Adrenal gland (tissue), 9 donors: ENCODE measurements at regions not wholly inside any gene's neighbourhood (a gene's known extent, or its start where the extent isn't known, plus 50 kb on each side); places are given as distances from the start of the nearest gene placed in this dataset.

Experiments
- DNase-seq, 7 donors: peaks; one replicate each; pipeline ENCODE4 v3.0.0-alpha.2; 2019 to 2020
- H3K27ac ChIP-seq, 5 donors: fragments of 200-600 bp; sonication (generic) in 4 of 5; 1 replicate in 3 of 5; 2 replicates in 2 of 5; pipeline versions ENCODE4 v1.5.1 to v1.8.0; 2016 to 2020; ENCODE audit warnings: mild to moderate bottlenecking in 1 of 5
- H3K27me3 ChIP-seq: fragments of 200-600 bp; 2 replicates; pipeline ENCODE4 v1.8.0; 2021
- H3K36me3 ChIP-seq, 2 donors: fragments of 200-600 bp; replicated peaks in 1 of 2; 1 replicate in 1 of 2; 2 replicates in 1 of 2; pipeline versions ENCODE4 v1.5.1 to v1.8.0; 2018 to 2022
- H3K4me1 ChIP-seq, 2 donors: fragments of 200-600 bp; replicated peaks in 1 of 2; 1 replicate in 1 of 2; 2 replicates in 1 of 2; pipeline versions ENCODE4 v1.5.1 to v1.8.0; 2018 to 2021
- H3K4me3 ChIP-seq, 4 donors: fragments of 200-600 bp; sonication (generic) in 3 of 4; one replicate each; pipeline ENCODE4 v1.5.1; 2016 to 2018
- H3K9me3 ChIP-seq, 3 donors: fragments of 200-600 bp; sonication (generic) in 1 of 3; replicated peaks in 1 of 3; 1 replicate in 2 of 3; 2 replicates in 1 of 3; pipeline versions ENCODE4 v1.5.1 to v1.8.0; 2016 to 2021
- CTCF ChIP-seq, 6 experiments: fragments of 450-650 bp in 4 of 6; fragments of 200-600 bp in 2 of 6; sonication (generic) in 1 of 6; IDR thresholded peaks; 1 replicate in 5 of 6; 2 replicates in 1 of 6; pipeline versions ENCODE4 v1.5.1 to v1.8.0; 2016 to 2021; ENCODE audit warnings: antibody characterized with exemption in 6 of 6, mild to moderate bottlenecking in 2 of 6, moderate library complexity in 1 of 6
- POLR2A ChIP-seq, 2 donors: fragments of 450-650 bp; IDR thresholded peaks; one replicate each; pipeline ENCODE4 v1.6.1; 2017; ENCODE audit warnings: antibody characterized with exemption in 2 of 2, mild to moderate bottlenecking in 2 of 2, moderate library complexity in 1 of 2
- WGBS, 4 donors: extraction: QIAGEN DNeasy Blood & Tissue Kit in 2 of 4; methylation state at CpG; one replicate each; pipeline versions ENCODE4 v1.1.5 to v1.1.7; 2013 to 2017; 5-methylcytosine and 5-hydroxymethylcytosine counted together
- intact Hi-C, 2 donors: fragments of 100-400 bp; cut with DNase I; formaldehyde crosslinking; loops; one replicate each; pipeline versions ENCODE4 v1.14.1 to v1.15.0; 2022 to 2023
- donor health status: healthy with polysubstance abuse.
- donor health status: Bipolar disorder and iron deficiency.
- donor health status: DM: yes; HTN: yes; CAD: no.
- donor health status: DM: no; HTN: no; CAD: no.
- donor health status: DM: no; HTN: no; CAD: no.

DNA sequence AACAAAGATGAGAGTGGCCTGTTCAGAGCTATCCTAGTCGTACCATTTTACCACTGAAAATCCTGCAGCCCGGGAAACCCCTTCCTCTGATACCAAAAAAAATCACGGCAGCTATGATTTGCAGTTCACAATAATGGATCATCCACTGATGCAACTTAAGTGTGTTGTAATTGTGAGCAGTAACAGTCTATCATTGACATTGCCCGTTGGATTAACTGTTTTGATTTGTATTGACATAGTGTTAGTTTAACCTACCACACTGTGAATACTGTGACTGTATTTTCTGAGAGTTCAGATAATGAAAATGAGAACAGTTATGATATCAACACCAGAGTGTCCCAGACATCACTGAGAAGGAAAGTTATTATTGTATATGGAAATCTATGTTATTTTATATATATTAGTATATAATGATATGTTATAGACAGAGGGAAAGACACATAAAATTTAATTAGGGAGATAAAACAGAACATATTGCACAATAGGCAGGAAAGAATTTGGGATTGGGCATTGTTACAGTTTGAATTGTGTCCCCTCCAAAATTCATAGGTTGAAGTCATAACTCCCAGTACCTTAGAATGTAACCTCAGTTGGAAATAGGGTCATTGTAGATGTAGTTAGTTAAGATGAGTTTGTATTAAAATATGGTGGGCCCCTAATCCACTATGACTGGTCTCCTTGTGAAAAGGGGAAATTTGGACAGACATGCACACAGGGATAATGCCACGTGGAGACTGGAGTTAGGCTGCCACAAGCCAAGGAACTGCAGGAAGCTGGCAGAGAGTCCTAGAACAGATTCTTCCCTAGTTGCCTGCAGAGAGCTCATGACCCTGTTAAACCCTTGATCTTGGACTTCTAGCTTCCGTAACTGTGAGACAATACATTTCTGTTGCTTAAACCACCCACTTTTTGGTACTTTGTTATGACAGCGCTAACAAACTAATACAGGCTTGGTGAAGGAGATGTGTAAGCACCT lies 54.4 kb downstream of the TLCD4 start:
- H3K4me3 ChIP-seq, result no peak overlapping the region
- 76 to 93% (median 89%) methylated on average over 7 of the region's 7 CpGs for WGBS, 4 donors
- DNase-seq, result no peak
- H3K9me3 ChIP-seq, result no peaks in the 10 kb centered on the region
- no peaks in the 10 kb centered on the region for H3K4me1 ChIP-seq
- H3K27me3 ChIP-seq, result no peaks in the 10 kb centered on the region
- H3K36me3 ChIP-seq, result no peaks in the 10 kb centered on the region
- H3K27ac ChIP-seq, result no peak overlapping the region
- no peak for TF ChIP-seq POLR2A (IDR thresholded peaks at IDR 0.05)
- no peak for TF ChIP-seq CTCF (IDR thresholded peaks at IDR 0.05)
- intact Hi-C loops, result no loop called here

DNA sequence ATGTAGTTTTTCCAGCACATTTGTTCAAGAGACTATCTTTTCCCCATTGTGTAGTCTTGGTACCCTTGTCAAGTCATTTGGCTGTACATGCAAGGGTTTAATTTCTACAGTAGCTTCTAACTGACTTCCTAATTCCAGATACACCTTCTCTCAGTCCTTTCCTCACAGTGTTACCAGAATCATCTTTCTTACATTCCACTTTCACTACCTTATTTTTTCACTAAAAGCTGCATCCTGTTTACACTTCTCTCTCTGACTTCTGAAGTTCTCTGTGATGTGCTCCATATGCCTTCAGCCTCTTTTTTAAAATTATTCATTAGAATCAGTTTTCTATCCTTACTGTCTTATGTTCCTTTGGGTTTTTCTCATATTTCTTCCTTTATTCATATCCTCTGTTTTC lies 57.1 kb upstream of the RWDD3 start:
- intact Hi-C loops, result no loop called here
- H3K27ac ChIP-seq, result no peak overlapping the region

DNA sequence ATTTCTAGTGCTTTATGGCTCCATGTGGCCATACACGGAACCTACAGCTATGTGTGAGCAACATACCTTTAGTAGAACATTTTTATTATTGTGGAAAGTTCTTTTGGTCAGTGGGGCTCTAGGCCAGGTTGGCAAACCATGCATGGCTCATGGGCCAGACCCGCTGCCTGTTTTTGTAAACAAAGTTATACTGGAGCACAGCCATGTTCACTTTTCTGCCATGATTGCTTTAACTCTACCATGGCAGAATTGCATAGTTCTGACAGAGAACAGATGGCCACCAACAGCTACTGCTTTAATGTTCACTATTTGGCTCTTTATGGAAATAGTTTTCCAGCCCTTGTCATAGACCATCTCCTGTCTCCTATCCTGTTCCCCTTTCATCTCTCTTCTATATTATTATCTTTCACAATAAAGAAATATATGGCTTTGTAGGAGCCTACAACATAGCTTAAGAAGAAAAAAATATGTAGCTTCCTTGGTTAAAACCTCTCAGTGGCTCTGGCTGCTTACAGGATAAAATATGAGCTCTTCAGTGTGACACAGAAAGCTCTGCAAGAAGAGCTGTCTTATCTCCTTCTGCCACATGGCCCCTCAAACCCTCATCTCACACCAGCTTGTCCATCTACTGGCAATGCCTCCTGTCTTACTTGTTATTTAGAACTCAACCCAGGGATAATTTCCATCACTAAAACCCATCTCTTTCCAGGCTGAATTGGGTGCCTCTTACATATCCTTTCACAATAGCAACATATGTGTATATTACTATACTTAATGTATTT lies 54.6 kb upstream of the RWDD3 start:
- H3K4me3 ChIP-seq, result no peak overlapping the region
- 79 to 93% (median 83%) methylated on average over 2 of the region's 2 CpGs for WGBS, 4 donors
- no peaks in the 10 kb centered on the region for H3K4me1 ChIP-seq
- intact Hi-C loops, result no loop called here
- TF ChIP-seq POLR2A (IDR thresholded peaks at IDR 0.05) (no peak), CTCF (IDR thresholded peaks at IDR 0.05) (no peak)
- no peaks in the 10 kb centered on the region for H3K36me3 ChIP-seq
- no peak for DNase-seq
- H3K27me3 ChIP-seq, result no peaks in the 10 kb centered on the region
- no peak overlapping the region for H3K27ac ChIP-seq
- H3K9me3 ChIP-seq, result no peaks in the 10 kb centered on the region

More for the DNA sequence above, 57.1 kb upstream of the RWDD3 start:
- no peak for TF ChIP-seq POLR2A (IDR thresholded peaks at IDR 0.05)
- no peak overlapping the region for H3K4me3 ChIP-seq
- H3K9me3 ChIP-seq, result no peaks in the 10 kb centered on the region
- H3K4me1 ChIP-seq, result no peaks in the 10 kb centered on the region
- no peaks in the 10 kb centered on the region for H3K27me3 ChIP-seq
- no peaks in the 10 kb centered on the region for H3K36me3 ChIP-seq
- no peak for DNase-seq

- H3K27me3 ChIP-seq, result no peaks in the 10 kb centered on the region
- no peaks in the 10 kb centered on the region for H3K9me3 ChIP-seq
- DNase-seq, result no peak
- H3K4me1 ChIP-seq, result no peaks in the 10 kb centered on the region
- WGBS, 4 donors, result 83 to 93% (median 91%) methylated on average over 2 of the region's 2 CpGs
- intact Hi-C loops, result no loop called here
- H3K4me3 ChIP-seq, result no peak overlapping the region
- TF ChIP-seq POLR2A (IDR thresholded peaks at IDR 0.05) (no peak), CTCF (IDR thresholded peaks at IDR 0.05) (no peak)
- H3K27ac ChIP-seq, result no peak overlapping the region
- no peaks in the 10 kb centered on the region for H3K36me3 ChIP-seq
These were observed 53.6 kb upstream of the RWDD3 start for GRCh38 chr1:95180371-95180770.
